HEK293 (cell line): ENCODE measurements at regions not wholly inside any gene's neighbourhood (a gene's known extent, or its start where the extent isn't known, plus 50 kb on each side); places are given as distances from the start of the nearest gene placed in this dataset.

Experiments used
- CTCF ChIA-PET: fragments of 350-600 bp; formaldehyde crosslinking; extraction: SDS; loops from one replicate; lab custom pipeline; 2021; ENCODE audit warnings: antibody characterized with exemption; lab: Yijun Ruan, JAX
- POLR2A ChIA-PET: fragments of 300-600 bp; formaldehyde crosslinking; extraction: SDS; loops from one replicate; lab custom pipeline; 2020; ENCODE audit warnings: antibody characterized with exemption, inconsistent platforms; lab: Yijun Ruan, JAX
- H3K27ac ChIP-seq: fragments of 200-500 bp; sonication (Bioruptor generic); 2 replicates; pipeline ENCODE4 v1.5.1; 2014; ENCODE audit warnings: low read depth, low read length, control low read depth, inconsistent platforms; ENCODE audit errors: extremely low read depth
- H3K36me3 ChIP-seq, 2 experiments: fragments of 200-500 bp in 1 of 2; sonication (Bioruptor generic) in 1 of 2; 1 replicate in 1 of 2; 2 replicates in 1 of 2; pipeline ENCODE4 v1.5.1; 2014 to 2017; ENCODE audit warnings: inconsistent platforms in 2 of 2, low read length in 2 of 2; ENCODE audit not compliant: control insufficient read depth in 2 of 2, insufficient read depth in 1 of 2
- H3K4me1 ChIP-seq: fragments of 200-500 bp; sonication (Bioruptor generic); 2 replicates; pipeline ENCODE4 v1.5.1; 2014; ENCODE audit warnings: mild to moderate bottlenecking, low read length, inconsistent platforms; ENCODE audit not compliant: control insufficient read depth, insufficient read depth
- H3K4me3 ChIP-seq: 2 replicates; pipeline ENCODE4 v1.5.1; 2011; ENCODE audit warnings: low read depth, mild to moderate bottlenecking, control low read depth, low read length, moderate library complexity
- H3K9me3 ChIP-seq: fragments of 200-500 bp; sonication (Bioruptor generic); 2 replicates; pipeline ENCODE4 v1.5.1; 2014; ENCODE audit warnings: low read depth, low read length, inconsistent platforms; ENCODE audit not compliant: control insufficient read depth, insufficient read depth
- BCL11A ChIP-seq: fragments of 450-650 bp; formaldehyde crosslinking; IDR thresholded peaks from 2 replicates; pipeline ENCODE4 v1.5.1; 2016; ENCODE audit warnings: low read depth, missing biosample characterization, missing genetic modification characterization
- EGR2 ChIP-seq: fragments of 450-650 bp; formaldehyde crosslinking; IDR thresholded peaks from 2 replicates; pipeline ENCODE4 v1.5.1; 2016; ENCODE audit warnings: low read depth, missing biosample characterization, missing genetic modification characterization
- FEZF1 ChIP-seq: fragments of 450-650 bp; formaldehyde crosslinking; IDR thresholded peaks from 2 replicates; pipeline ENCODE4 v1.5.1; 2016; ENCODE audit warnings: missing biosample characterization, missing genetic modification characterization
- GLI2 ChIP-seq: fragments of 450-650 bp; formaldehyde crosslinking; IDR thresholded peaks from 2 replicates; pipeline ENCODE4; 2017; ENCODE audit warnings: missing biosample characterization, missing genetic modification characterization, low read depth, borderline replicate concordance
- GLIS2 ChIP-seq: fragments of 450-650 bp; formaldehyde crosslinking; IDR thresholded peaks from 2 replicates; pipeline ENCODE4 v1.5.1; 2016; ENCODE audit warnings: missing biosample characterization, missing genetic modification characterization
- MZF1 ChIP-seq: fragments of 450-650 bp; formaldehyde crosslinking; IDR thresholded peaks from 2 replicates; pipeline ENCODE4 v1.5.1; 2017; ENCODE audit warnings: missing biosample characterization, missing genetic modification characterization, borderline replicate concordance
- OVOL3 ChIP-seq: fragments of 450-650 bp; formaldehyde crosslinking; IDR thresholded peaks from 2 replicates; pipeline ENCODE4 v1.5.1; 2016; ENCODE audit warnings: missing biosample characterization, missing genetic modification characterization
- SCRT2 ChIP-seq: fragments of 450-650 bp; formaldehyde crosslinking; IDR thresholded peaks from 2 replicates; pipeline ENCODE4 v1.5.1; 2016; ENCODE audit warnings: missing biosample characterization, missing genetic modification characterization
- TRIM28 ChIP-seq: IDR thresholded peaks from 2 replicates; pipeline ENCODE4 v1.6.1; 2011; ENCODE audit warnings: low read length, control low read depth, borderline replicate concordance
- ZNF19 ChIP-seq: fragments of 450-650 bp; formaldehyde crosslinking; IDR thresholded peaks from 2 replicates; pipeline ENCODE4; 2016; ENCODE audit warnings: missing biosample characterization, missing genetic modification characterization, low read depth
- ZNF324 ChIP-seq: fragments of 450-650 bp; formaldehyde crosslinking; IDR thresholded peaks from 2 replicates; pipeline ENCODE4 v1.5.1; 2016; ENCODE audit warnings: missing biosample characterization, missing genetic modification characterization
- ZNF423 ChIP-seq: fragments of 450-650 bp; formaldehyde crosslinking; IDR thresholded peaks from 2 replicates; pipeline ENCODE4 v1.5.1; 2016; ENCODE audit warnings: missing biosample characterization, missing genetic modification characterization
- ZNF529 ChIP-seq: fragments of 450-650 bp; formaldehyde crosslinking; IDR thresholded peaks from 2 replicates; pipeline ENCODE4 v1.5.1; 2017; ENCODE audit warnings: missing genetic modification characterization, missing biosample characterization; ENCODE audit not compliant: insufficient replicate concordance
- ZNF558 ChIP-seq: fragments of 450-650 bp; formaldehyde crosslinking; IDR thresholded peaks from 2 replicates; pipeline ENCODE4 v1.5.1; 2016; ENCODE audit warnings: missing biosample characterization, missing genetic modification characterization
- ZNF561 ChIP-seq: fragments of 450-650 bp; IDR thresholded peaks from 2 replicates; pipeline ENCODE4 v1.5.1; 2018; ENCODE audit warnings: missing biosample characterization, missing genetic modification characterization, borderline replicate concordance
- ZNF664 ChIP-seq: fragments of 450-650 bp; formaldehyde crosslinking; IDR thresholded peaks from 2 replicates; pipeline ENCODE4 v1.5.1; 2016; ENCODE audit warnings: missing biosample characterization, missing genetic modification characterization
- ZNF768 ChIP-seq: fragments of 450-650 bp; formaldehyde crosslinking; IDR thresholded peaks from 2 replicates; pipeline ENCODE4 v1.5.1; 2018; ENCODE audit warnings: missing biosample characterization, mild to moderate bottlenecking, missing genetic modification characterization
- TF ChIP-seq, protein P1 (sequence below): fragments of 450-650 bp; formaldehyde crosslinking; optimal IDR thresholded peaks from 2 replicates; pipeline ENCODE3; 2016; ENCODE audit warnings: missing biosample characterization, mild to moderate bottlenecking, missing genetic modification characterization
- TF ChIP-seq, protein P2 (sequence below): fragments of 450-650 bp; formaldehyde crosslinking; IDR thresholded peaks from 2 replicates; pipeline ENCODE4 v1.5.1; 2016; ENCODE audit warnings: missing biosample characterization, missing genetic modification characterization, low read depth
- TF ChIP-seq, protein P3 (sequence below): fragments of 450-650 bp; formaldehyde crosslinking; IDR thresholded peaks from 2 replicates; pipeline ENCODE4 v1.5.1; 2016; ENCODE audit warnings: missing biosample characterization, missing genetic modification characterization

DNA sequence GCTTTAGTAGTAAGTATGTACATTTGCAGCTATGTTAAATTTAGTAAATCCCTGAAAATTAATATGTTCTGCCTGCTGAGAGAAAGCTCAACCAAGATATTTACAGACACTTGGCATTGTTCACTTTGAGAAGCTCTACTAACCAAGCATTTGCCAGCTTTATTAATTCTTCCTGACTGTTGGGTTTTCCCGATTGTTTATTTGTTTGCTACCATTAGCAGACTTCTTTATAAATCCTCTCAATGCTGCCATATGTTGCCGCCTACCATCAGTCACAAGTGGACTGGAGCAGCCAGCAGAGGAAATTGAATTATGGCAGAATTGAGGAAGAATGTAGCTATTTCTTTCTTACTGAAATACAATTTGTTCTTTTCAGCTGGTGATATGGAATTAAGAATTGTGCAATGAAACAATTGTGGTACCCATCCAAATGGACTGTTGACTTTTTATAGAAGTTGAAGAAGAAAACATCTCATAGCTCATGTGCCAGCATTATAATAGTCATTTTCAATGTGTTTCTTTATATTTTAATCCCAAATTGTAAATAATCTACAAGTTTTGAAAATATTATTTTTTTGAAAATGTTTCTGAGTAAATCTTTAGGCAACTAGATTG lies 588.7 kb upstream of the CDH6 start:
- TF ChIP-seq, protein P1, sequence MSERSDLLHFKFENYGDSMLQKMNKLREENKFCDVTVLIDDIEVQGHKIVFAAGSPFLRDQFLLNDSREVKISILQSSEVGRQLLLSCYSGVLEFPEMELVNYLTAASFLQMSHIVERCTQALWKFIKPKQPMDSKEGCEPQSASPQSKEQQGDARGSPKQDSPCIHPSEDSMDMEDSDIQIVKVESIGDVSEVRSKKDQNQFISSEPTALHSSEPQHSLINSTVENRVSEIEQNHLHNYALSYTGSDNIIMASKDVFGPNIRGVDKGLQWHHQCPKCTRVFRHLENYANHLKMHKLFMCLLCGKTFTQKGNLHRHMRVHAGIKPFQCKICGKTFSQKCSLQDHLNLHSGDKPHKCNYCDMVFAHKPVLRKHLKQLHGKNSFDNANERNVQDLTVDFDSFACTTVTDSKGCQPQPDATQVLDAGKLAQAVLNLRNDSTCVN (tag by site-specific recombination), result no peak
- TF ChIP-seq SCRT2 (tag by site-specific recombination), result no peak
- TF ChIP-seq ZNF768 (tag by site-specific recombination), result no peak
- TF ChIP-seq ZNF664 (tag by site-specific recombination), result no peak
- TF ChIP-seq ZNF19, result no peak
- no peak for TF ChIP-seq MZF1 (tag by site-specific recombination)
- no peak for TF ChIP-seq ZNF558
- TF ChIP-seq FEZF1, result no peak
- no peak for TF ChIP-seq ZNF529 (tag by site-specific recombination)
- no peak for TF ChIP-seq BCL11A (tag by site-specific recombination)
- TF ChIP-seq TRIM28, result no peak
- no peak for TF ChIP-seq GLIS2 (tag by site-specific recombination)
- no peak for TF ChIP-seq ZNF324 (tag by site-specific recombination)
- TF ChIP-seq ZNF423 (tag by site-specific recombination), result no peak
- TF ChIP-seq, protein P2, sequence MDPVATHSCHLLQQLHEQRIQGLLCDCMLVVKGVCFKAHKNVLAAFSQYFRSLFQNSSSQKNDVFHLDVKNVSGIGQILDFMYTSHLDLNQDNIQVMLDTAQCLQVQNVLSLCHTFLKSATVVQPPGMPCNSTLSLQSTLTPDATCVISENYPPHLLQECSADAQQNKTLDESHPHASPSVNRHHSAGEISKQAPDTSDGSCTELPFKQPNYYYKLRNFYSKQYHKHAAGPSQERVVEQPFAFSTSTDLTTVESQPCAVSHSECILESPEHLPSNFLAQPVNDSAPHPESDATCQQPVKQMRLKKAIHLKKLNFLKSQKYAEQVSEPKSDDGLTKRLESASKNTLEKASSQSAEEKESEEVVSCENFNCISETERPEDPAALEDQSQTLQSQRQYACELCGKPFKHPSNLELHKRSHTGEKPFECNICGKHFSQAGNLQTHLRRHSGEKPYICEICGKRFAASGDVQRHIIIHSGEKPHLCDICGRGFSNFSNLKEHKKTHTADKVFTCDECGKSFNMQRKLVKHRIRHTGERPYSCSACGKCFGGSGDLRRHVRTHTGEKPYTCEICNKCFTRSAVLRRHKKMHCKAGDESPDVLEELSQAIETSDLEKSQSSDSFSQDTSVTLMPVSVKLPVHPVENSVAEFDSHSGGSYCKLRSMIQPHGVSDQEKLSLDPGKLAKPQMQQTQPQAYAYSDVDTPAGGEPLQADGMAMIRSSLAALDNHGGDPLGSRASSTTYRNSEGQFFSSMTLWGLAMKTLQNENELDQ (tag by site-specific recombination), result no peak
- TF ChIP-seq ZNF561 (tag by site-specific recombination), result no peak
- Histone ChIP-seq H3K9me3 (no peaks in the 10 kb centered on the region), H3K4me1 (no peaks in the 10 kb centered on the region), H3K4me3 (no peak overlapping the region), H3K36me3 (no peaks in the 10 kb centered on the region), H3K27ac (no peak overlapping the region)
- CTCF ChIA-PET, result no interaction called here
- POLR2A ChIA-PET, result no interaction called here

DNA sequence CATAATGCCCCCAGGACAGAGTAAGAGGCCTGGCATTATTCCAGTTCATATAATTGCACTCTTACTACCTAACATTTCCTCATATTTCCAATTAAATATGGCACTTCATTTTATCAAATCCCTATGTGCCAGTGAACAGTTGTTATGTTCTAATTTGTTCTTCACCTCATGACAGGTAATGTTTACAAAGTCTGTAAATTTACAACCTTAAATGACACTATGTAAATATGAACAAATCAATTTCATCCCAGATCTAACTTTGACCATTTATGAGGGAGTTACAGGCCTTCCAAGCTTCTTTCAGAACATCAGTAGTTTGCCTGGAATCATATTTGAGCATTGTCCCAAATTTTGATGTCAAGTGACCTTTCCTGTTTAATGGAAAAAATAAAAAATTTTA lies 592.6 kb upstream of the CDH6 start:
- no peaks in the 10 kb centered on the region for H3K9me3 ChIP-seq
- H3K4me3 ChIP-seq, result no peak overlapping the region
- TF ChIP-seq, protein P1 (tag by site-specific recombination), result no peak
- TF ChIP-seq OVOL3 (tag by site-specific recombination) (no peak), EGR2 (no peak), GLI2 (tag by site-specific recombination) (no peak)
- TF ChIP-seq, protein P3, sequence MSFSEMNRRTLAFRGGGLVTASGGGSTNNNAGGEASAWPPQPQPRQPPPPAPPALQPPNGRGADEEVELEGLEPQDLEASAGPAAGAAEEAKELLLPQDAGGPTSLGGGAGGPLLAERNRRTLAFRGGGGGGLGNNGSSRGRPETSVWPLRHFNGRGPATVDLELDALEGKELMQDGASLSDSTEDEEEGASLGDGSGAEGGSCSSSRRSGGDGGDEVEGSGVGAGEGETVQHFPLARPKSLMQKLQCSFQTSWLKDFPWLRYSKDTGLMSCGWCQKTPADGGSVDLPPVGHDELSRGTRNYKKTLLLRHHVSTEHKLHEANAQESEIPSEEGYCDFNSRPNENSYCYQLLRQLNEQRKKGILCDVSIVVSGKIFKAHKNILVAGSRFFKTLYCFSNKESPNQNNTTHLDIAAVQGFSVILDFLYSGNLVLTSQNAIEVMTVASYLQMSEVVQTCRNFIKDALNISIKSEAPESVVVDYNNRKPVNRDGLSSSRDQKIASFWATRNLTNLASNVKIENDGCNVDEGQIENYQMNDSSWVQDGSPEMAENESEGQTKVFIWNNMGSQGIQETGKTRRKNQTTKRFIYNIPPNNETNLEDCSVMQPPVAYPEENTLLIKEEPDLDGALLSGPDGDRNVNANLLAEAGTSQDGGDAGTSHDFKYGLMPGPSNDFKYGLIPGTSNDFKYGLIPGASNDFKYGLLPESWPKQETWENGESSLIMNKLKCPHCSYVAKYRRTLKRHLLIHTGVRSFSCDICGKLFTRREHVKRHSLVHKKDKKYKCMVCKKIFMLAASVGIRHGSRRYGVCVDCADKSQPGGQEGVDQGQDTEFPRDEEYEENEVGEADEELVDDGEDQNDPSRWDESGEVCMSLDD, result no peak
- no peaks in the 10 kb centered on the region for H3K4me1 ChIP-seq
- POLR2A ChIA-PET, result no interaction called here
- no peak overlapping the region for H3K27ac ChIP-seq
- CTCF ChIA-PET, result no interaction called here
- no peaks in the 10 kb centered on the region for H3K36me3 ChIP-seq
